MM.1S (cell line): ENCODE measurements at regions not wholly inside any gene's neighbourhood (a gene's known extent, or its start where the extent isn't known, plus 50 kb on each side); places are given as distances from the start of the nearest gene placed in this dataset.
"Not testable (repeated sequence)": the region's sequence is repeated elsewhere in the genome, so short reads cannot be mapped to it uniquely, and the experiment has no call there.

Experiments used
- DNase-seq: peaks from one replicate; pipeline ENCODE4 v3.0.0-alpha.2; 2015
- H2AFZ ChIP-seq: fragments of 300-600 bp; sonication (generic); 2 replicates; pipeline ENCODE4 v1.6.0; 2016; ENCODE audit warnings: antibody characterized with exemption, low read length
- H3F3A ChIP-seq: fragments of 300-600 bp; sonication (generic); 2 replicates; pipeline ENCODE4 v1.6.1; 2016; ENCODE audit warnings: mild to moderate bottlenecking, antibody characterized with exemption, low read length, moderate library complexity, mixed read lengths; ENCODE audit not compliant: insufficient read depth
- H3K27ac ChIP-seq: fragments of 300-600 bp; sonication (generic); 2 replicates; pipeline ENCODE4 v1.5.1; 2016; ENCODE audit warnings: mild to moderate bottlenecking, low read length
- H3K27me3 ChIP-seq: fragments of 300-600 bp; sonication (generic); replicated peaks from 2 replicates; pipeline ENCODE4 v1.6.0; 2016; ENCODE audit warnings: low read length; ENCODE audit not compliant: insufficient read depth
- H3K36me3 ChIP-seq: fragments of 300-600 bp; sonication (generic); replicated peaks from 2 replicates; pipeline ENCODE4 v1.6.1; 2016; ENCODE audit warnings: mild to moderate bottlenecking, low read length, mixed read lengths; ENCODE audit not compliant: insufficient read depth
- H3K4me1 ChIP-seq: fragments of 300-600 bp; sonication (generic); 2 replicates; pipeline ENCODE4 v1.6.1; 2016; ENCODE audit warnings: low read length, mixed read lengths
- H3K4me2 ChIP-seq: fragments of 300-600 bp; sonication (generic); 2 replicates; pipeline ENCODE4 v1.6.0; 2016; ENCODE audit warnings: low read depth, low read length
- H3K4me3 ChIP-seq: fragments of 300-600 bp; sonication (generic); 2 replicates; pipeline ENCODE4 v1.5.1; 2016; ENCODE audit warnings: low read length, mixed read lengths
- H3K79me2 ChIP-seq: fragments of 300-600 bp; sonication (generic); 2 replicates; pipeline ENCODE4 v1.6.1; 2016; ENCODE audit warnings: mixed run types, low read length, mixed read lengths
- H3K9ac ChIP-seq: fragments of 300-600 bp; sonication (generic); 2 replicates; pipeline ENCODE4 v1.6.1; 2016; ENCODE audit warnings: low read length, mixed read lengths
- H3K9me2 ChIP-seq: fragments of 300-600 bp; sonication (generic); replicated peaks from 2 replicates; pipeline ENCODE4 v1.6.1; 2016; ENCODE audit warnings: mild to moderate bottlenecking, low read length, mixed read lengths; ENCODE audit not compliant: insufficient read depth
- H3K9me3 ChIP-seq: fragments of 300-600 bp; sonication (generic); replicated peaks from 2 replicates; pipeline ENCODE4 v1.6.1; 2016; ENCODE audit warnings: mild to moderate bottlenecking, low read length, mixed read lengths; ENCODE audit not compliant: insufficient read depth
- H4K20me1 ChIP-seq: fragments of 300-600 bp; sonication (generic); 2 replicates; pipeline ENCODE4 v1.6.1; 2016; ENCODE audit warnings: mild to moderate bottlenecking, low read length, moderate library complexity, mixed read lengths; ENCODE audit not compliant: insufficient read depth
- CTCF ChIP-seq: fragments of 300-600 bp; sonication (generic); IDR thresholded peaks from 2 replicates; pipeline ENCODE4 v1.5.1; 2016; ENCODE audit warnings: antibody characterized with exemption, low read length, mixed read lengths
- EZH2 ChIP-seq: fragments of 300-600 bp; sonication (generic); optimal IDR thresholded peaks from 2 replicates; pipeline ENCODE3; 2017; ENCODE audit warnings: low read depth, mild to moderate bottlenecking, antibody characterized with exemption, low read length, mixed read lengths
- EZH2phosphoT487 ChIP-seq: fragments of 300-600 bp; sonication (generic); IDR thresholded peaks from 2 replicates; pipeline ENCODE4 v1.6.1; 2018; ENCODE audit warnings: antibody characterized with exemption, low read length

- no peak overlapping the region for H2AFZ ChIP-seq
- TF ChIP-seq EZH2 (no peak), CTCF (no peak), EZH2phosphoT487 (no peak)
Observed at GRCh38 chr10:4151466-4151865, 366.5 kb upstream of the KLF6 start.

GRCh38 chr10:4150676-4151075 lies 365.7 kb upstream of the KLF6 start:
- Histone ChIP-seq H3K9me3 (no peaks in the 10 kb centered on the region), H3F3A (no peaks in the 10 kb centered on the region), H3K4me2 (no peak overlapping the region), H3K79me2 (no peaks in the 10 kb centered on the region), H3K27me3 (no peaks in the 10 kb centered on the region), H3K9ac (no peak overlapping the region), H4K20me1 (no peaks in the 10 kb centered on the region), H2AFZ (no peak overlapping the region), H3K4me1 (no peaks in the 10 kb centered on the region), H3K27ac (no peak overlapping the region), H3K9me2 (no peaks in the 10 kb centered on the region), H3K36me3 (no peaks in the 10 kb centered on the region), H3K4me3 (no peak overlapping the region)
- DNase-seq = no peak
- no peak for TF ChIP-seq EZH2phosphoT487

More at GRCh38 chr10:4151466-4151865, 366.5 kb upstream of the KLF6 start:
- Histone ChIP-seq H3K4me1 (no peaks in the 10 kb centered on the region), H3K4me3 (no peak overlapping the region), H3K9ac (no peak overlapping the region), H3K27me3 (no peaks in the 10 kb centered on the region), H3F3A (no peaks in the 10 kb centered on the region), H3K9me3 (no peaks in the 10 kb centered on the region), H3K79me2 (no peaks in the 10 kb centered on the region), H3K9me2 (no peaks in the 10 kb centered on the region), H3K27ac (no peak overlapping the region), H3K36me3 (no peaks in the 10 kb centered on the region), H4K20me1 (no peaks in the 10 kb centered on the region), H3K4me2 (no peak overlapping the region)
- DNase-seq = no peak

GRCh38 chr10:4149460-4149859 lies 364.5 kb upstream of the KLF6 start:
- not testable (repeated sequence) for H3K27me3 ChIP-seq, H3K79me2 ChIP-seq, H3F3A ChIP-seq, H3K9me2 ChIP-seq, H3K4me3 ChIP-seq, H3K9me3 ChIP-seq, H2AFZ ChIP-seq, H3K9ac ChIP-seq, H3K4me1 ChIP-seq, DNase-seq, H3K36me3 ChIP-seq, H3K4me2 ChIP-seq, H4K20me1 ChIP-seq, H3K27ac ChIP-seq

- H2AFZ ChIP-seq = no peak overlapping the region
- H3F3A ChIP-seq = no peaks in the 10 kb centered on the region
- H3K9ac ChIP-seq = no peak overlapping the region
- no peaks in the 10 kb centered on the region for H3K4me1 ChIP-seq
- TF ChIP-seq CTCF (no peak), EZH2 (no peak), EZH2phosphoT487 (no peak)
- H3K36me3 ChIP-seq = no peaks in the 10 kb centered on the region
- no peaks in the 10 kb centered on the region for H3K9me2 ChIP-seq
- DNase-seq = no peak
- H3K4me3 ChIP-seq = no peak overlapping the region
- no peaks in the 10 kb centered on the region for H3K79me2 ChIP-seq
- H3K27me3 ChIP-seq = no peaks in the 10 kb centered on the region
- H3K4me2 ChIP-seq = no peak overlapping the region
- H3K9me3 ChIP-seq = no peaks in the 10 kb centered on the region
- no peaks in the 10 kb centered on the region for H4K20me1 ChIP-seq
- no peak overlapping the region for H3K27ac ChIP-seq
Observed at GRCh38 chr10:4147245-4147644, 362.2 kb upstream of the KLF6 start.
